Mammary epithelial cell (primary cell): ENCODE measurements at regions not wholly inside any gene's neighbourhood (a gene's known extent, or its start where the extent isn't known, plus 50 kb on each side); places are given as distances from the start of the nearest gene placed in this dataset.
"Not testable (repeated sequence)": the region's sequence is repeated elsewhere in the genome, so short reads cannot be mapped to it uniquely, and the experiment has no call there.

Source experiments
- CTCF ChIP-seq, 2 donors: IDR thresholded peaks in 1 of 2; conservative IDR thresholded peaks in 1 of 2; 2 replicates each; pipeline ENCODE4 v1.5.1; 2011 to 2012; ENCODE audit warnings: inconsistent platforms in 2 of 2, low read length in 2 of 2, mild to moderate bottlenecking in 2 of 2, control low read depth in 1 of 2, low read depth in 1 of 2; ENCODE audit not compliant: insufficient read depth in 1 of 2; ENCODE audit errors: extremely low read depth in 1 of 2
- EZH2 ChIP-seq: IDR thresholded peaks from 2 replicates; pipeline ENCODE4 v1.6.1; 2012; ENCODE audit warnings: low read length, inconsistent platforms, borderline replicate concordance

DNA sequence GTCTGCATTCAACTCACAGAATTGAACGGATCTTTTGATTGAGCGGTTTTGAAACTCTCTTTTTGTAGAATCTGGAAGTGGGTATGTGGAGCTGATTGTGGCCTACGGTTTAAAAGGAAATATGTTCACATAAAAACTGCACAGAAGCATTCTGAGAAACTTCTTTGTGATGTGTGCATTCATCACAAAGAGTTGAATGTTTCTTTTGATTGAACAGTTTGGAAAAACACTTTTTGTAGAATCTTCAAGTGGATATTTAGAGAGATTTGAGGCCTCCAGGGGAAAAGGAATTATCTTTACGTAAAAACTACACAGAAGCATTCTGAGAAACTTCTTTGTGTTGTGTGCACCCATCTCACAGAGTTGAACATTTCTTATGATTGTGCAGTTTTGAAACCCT, 3125.5 kb upstream of the OR11H1 start:
- not testable (repeated sequence) for TF ChIP-seq CTCF (conservative IDR thresholded peaks at IDR 0.05 in 1 of 2, IDR thresholded peaks at IDR 0.05 in 1 of 2; ENCODE audit: extremely low read depth in 1 of 2, insufficient read depth in 1 of 2, low read depth in 1 of 2, low read length in 2 of 2); EZH2
